GM19240 (cell line): ENCODE measurements at regions not wholly inside any gene's neighbourhood (a gene's known extent, or its start where the extent isn't known, plus 50 kb on each side); places are given as distances from the start of the nearest gene placed in this dataset.
"Not testable (repeated sequence)": the region's sequence is repeated elsewhere in the genome, so short reads cannot be mapped to it uniquely, and the experiment has no call there.

ENCODE experiments used
- DNase-seq: peaks from one replicate; pipeline ENCODE4 v3.0.0; 2011; ENCODE audit warnings: low spot score; ENCODE audit not compliant: insufficient read length

DNA sequence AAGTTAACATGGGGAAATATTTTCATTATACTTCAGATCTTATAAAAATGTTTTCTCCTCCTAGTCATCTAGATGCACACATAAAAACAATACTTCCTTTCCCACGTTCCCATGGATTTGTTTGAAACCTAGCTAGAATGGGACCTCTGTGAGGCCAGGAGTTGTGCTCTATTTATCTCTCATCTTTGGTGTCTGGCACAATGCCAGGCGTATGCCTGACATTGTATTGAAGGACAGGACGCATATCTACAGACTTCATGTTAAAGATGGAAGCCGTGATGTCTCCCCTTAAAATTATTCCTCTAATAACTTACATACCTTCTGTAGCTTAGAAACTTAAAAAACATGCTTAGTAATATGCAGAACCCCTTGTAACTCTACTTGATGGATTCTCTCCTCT, 394.5 kb upstream of the FAT1 start:
- DNase-seq, result no peak

DNA sequence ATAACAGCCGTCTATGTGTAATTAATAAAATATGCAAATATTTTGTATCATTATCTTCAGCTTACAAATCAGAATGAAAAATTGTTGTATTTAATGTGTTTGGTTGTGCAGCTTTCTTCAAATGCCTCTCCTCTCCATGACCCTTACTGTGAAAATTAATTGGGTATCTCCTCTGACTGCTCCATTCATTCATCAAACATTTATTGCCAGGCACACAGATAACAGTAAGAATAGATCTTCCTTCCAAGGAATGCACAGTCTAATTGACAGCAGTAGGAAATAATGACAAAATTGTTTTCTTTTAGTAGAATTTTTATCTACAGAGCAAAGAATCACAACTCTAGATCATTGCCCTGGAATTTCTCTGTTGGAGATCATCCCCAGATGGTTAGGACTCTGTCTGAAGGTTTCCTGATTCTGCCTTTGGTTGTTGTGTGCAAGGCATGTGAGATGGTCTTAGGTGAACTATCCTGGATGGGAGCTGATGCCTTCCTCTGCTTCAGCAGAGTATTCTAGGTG, 395.0 kb upstream of the FAT1 start:
- DNase-seq, result no peak

DNA sequence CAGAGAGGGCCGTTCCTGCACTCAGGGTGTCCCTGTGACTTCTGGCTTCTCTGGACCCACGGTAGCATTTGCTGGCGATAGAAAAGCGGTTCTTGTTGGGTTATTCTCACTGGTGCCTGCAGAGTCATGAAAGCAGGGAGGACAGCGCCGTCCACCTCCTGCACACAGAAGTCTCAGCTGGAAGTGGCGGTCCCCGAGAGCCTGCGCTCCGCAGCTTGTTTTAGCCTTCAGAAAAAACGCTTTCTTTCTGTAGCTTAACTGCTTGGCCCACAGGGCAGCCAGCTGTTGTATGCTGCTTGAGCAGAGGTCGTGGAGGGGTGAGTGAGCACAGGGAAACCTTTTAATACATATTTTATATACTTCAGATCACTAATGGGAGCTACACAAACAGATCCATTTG, 400.7 kb upstream of the FAT1 start:
- DNase-seq, result no peak

DNA sequence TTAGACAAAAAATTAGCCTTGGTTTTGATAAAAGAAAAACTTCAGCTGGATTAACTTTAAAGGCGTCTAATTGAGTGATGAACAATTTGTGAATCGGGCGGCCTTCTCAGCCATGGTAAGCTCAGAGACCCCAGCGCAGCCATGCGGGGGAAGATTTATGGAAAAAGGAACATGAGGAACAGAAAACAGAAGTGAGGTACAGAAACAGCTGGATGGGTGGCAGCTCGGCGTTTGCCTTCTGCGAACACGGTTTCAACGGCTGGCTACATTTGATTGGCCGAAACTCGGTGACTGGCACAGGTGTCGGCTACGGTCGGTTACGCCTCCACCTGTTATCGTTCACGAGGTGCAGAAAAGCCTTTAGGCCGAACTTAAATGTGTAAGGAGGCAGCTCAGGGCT, 401.4 kb upstream of the FAT1 start:
- DNase-seq, result no peak

DNA sequence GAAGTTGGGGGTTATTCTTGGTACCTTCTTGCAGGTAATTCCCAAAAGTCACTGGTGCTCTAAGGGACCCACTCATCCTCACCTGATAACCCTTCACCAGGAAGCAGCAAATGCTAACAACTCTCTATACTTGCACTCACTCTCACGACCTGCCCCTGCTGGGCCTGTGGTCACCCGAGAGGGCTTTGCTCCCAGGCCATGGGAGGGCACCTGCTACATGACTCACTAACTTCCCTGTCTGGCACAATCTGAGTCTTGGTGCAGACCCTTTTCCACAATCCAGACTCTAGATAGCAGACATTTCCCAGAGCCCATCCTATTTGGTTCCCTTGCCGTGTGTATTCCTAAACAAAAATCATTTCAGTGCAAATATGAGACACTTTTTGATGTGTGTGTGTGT, 403.8 kb upstream of the FAT1 start:
- DNase-seq, result no peak

DNA sequence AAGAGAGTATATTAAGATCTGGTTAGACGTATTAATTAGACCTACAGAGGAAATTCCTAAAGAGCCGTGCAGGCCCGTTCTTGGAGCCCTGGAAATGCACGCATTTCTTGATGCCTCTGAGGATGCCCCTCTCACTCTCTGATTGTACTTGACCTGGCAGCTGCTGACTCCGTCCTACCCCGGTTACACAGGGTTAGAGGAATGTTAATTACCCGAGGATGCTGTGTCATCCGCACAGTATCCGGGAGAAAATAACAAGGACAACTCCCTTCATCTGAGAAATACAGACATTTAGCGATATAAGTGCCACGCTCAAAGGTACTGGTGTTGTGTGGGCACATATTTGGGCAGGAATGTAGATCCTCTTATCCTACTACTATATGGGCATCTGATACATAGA, 404.6 kb upstream of the FAT1 start:
- DNase-seq, result no peak

DNA sequence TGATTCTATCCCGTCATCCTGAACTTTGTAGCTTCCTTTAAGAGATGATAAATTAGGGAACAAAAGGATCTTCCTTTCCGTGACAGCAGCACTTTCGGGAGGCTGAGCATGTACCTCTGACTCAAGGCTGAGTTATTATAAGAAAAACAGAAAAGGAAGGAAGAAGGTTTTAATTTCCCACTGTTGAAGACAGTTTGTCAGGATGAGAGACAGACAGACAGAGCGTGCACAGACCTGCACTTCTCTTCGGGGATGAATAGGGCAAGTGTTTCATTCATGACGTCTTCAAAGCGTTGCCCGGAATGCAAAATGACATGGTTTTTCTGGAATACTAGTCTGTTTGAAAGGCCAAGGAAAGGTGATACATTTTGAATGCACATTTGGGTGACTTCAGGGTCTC, 405.3 kb upstream of the FAT1 start:
- no peak for DNase-seq

DNA sequence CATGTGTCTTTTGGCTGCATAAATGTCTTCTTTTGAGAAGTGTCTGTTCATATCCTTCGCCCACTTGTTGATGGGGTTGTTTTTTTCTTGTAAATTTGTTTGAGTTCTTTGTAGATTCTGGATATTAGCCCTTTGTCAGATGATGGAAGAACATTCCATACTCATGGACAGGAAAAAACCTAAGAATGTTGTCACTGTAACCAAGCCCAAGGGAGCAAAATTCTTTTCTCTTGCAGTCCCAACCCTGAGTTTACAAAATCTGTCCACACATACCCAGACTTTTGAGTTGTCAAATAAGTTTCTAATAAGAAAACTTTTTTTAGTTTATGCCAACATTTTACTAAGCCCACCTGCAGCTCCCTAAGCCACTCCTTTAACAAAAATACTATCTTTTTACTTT, 408.2 kb upstream of the FAT1 start:
- not testable (repeated sequence) for DNase-seq

DNA sequence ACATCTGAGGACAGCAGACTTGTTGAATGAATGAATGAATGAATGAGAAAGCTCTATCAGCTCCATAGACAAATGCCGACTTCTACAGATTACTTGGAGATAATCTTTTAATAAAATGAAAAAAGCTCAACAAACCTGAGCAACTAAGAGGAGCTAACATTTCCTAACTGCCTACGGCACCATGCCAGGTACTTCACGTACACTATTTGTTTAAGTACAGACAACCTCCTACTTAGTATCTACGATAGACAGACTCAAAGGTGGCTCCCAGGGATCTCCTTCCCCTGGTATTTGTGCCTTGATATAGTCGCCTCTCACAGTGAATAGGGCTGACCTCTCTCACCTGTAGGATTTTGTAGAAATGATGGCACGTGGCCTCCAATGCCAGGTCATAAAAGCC, 412.2 kb upstream of the FAT1 start:
- DNase-seq, result no peak

DNA sequence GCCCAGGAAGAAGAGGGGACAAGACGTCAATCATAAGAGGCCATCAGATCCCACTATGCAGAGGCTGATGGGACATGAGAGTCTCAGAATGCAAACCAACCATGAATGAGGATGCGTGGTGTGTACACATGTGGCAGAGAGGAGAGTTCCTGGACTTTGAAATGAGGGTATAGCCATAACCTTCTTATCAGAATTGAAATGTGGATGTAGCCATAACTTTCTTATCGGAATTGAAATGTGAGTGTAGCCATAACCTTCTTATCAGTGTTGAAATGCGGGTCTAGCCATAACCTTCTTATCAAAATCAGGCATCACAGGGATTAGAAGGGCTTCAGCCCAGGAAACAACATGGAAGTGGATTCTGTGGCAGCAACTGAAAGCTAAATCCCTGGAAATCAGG, 415.5 kb upstream of the FAT1 start:
- no peak for DNase-seq

DNA sequence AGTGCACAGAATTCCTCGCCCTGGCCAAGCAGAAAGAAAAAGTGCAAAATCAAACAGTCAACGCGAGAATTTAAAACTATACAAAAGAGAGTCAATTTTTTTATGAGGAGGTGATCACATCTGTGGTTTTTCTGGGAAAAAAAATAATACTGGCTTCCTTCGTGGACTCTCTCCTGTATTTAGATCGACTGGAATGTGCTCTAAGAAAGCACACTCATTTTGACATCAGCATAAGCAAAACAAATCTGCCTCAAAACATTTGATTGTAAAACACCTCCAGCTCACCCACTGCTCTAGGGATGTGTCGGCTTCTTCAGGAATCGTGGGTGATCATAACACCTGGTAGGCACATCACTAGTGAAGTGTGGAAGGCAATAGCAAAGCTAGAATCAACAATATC, 417.4 kb upstream of the FAT1 start:
- no peak for DNase-seq

DNA sequence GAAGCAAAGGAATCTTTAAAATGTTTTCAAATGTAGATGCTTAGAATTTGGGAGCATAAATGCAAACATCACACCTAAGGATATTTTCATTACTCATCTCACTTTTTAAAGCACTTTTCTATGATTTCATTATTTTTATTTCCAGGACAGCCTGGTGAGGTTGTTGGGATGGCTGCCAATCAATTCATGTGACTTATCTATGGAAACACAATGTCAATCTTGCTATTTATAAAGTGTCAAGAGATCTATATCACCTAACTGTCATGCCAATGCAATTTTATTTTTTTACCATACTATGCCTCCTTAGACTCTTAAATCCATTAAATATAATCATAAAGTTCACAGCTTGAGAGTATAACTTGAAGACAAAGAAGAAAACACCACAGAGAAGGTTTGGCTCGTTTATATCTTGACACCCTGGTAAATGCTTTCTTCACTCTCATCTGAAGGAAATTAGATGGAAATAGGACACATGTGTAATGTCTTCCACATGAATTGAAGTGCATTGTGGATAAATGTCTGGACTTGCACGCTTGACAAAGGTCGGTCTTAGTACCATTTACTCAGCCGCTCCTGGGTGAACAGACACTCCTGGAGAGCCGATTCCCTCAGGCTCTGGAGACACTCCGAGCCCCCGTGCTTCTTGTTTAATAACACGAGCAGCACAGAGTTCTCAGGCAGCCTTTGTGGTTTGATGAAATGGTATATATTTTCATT, 425.7 kb upstream of the FAT1 start:
- no peak for DNase-seq

DNA sequence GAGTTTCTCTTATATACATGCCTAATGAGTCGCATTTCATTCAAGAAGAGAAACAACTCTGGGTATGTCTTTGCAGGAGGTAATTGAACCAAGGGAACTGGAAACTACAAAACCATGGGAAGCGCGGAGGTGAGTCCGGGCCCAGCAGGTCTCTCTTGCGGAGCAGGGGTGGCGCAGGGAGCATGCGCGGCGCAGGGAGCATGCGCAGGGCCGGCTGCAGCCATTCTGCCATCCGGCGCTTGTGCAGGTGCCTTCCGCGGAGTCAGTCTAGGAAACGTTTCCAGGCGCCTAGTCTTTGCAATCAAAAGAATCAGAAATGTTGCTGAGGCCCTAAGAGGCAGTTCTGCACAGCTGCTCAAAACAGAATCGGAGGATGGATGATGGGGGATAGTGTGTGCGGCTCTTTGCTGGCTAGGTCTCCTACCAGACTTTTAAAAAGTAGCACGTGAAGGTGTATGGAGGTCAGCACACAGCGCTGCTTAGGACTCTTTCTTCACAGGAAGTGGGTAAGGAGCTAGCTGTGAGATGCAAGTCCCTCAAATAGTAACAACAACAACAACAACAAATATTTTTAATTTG, 433.8 kb upstream of the FAT1 start:
- no peak for DNase-seq

DNA sequence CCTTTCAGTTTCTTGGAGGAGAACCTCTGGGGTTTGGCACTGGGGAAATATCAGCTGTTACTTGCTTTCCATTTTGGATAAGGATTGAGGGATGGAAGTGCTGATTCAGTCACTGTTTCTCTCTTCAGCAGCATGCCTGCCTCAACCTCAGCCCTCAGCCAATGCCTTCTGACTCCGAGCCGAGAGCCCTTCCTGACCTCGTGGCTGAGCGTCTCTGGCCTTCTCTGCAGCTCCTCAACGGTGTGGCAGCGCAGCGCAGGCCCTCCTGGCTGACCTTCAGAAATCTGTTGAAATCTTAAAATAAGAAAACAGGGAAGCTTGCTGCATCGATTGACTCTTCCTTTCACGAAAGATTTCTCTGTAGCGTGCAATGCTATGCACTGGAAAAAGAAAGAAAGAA, 434.3 kb upstream of the FAT1 start:
- DNase-seq, result no peak

DNA sequence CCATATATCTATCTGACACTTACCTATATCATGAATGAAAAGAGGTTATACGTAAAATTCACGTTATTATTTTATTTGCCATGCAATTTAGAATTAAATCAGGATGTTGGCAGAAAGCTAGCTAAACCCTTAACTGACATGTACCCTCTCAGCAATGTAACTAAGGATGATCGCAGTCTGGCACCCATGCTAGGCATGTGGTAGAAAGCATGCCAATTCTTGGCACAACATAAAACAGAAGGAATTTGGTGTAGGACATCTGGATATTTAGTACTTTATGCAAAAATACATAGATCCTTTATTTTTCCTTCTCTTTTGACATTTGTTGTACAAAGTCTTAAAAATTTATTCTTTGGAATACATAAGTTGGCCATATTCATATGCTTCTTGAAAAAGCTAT, 436.8 kb upstream of the FAT1 start:
- DNase-seq, result no peak

DNA sequence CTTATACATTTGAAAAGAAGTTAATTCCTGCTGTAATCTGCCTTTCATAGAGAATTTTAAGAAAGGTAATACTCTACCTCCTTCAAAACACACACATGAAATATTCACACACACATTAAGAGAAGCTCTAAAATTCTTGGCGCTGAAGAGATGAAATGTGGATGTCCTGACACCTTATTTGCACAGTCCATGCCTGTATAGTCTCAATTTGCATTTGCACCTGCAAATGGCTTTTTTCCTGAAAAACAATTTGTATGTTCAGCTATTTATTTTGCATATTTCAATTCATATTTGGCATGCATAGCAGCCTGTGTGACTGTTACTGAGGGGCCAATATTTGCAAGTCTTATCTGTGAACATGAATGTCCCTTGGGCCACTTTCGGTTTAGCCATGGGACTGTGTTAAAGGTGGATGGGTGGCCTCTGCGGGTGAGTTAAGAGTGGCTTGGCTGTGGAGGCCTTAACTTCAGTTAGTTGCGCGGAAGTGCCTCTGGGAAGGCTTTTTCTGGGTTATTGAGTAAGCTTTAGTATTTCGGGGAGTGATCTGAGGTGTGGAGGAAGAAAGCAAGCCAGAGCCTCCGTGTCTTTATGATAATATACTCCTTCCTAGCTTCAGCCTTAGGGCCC, 443.3 kb upstream of the FAT1 start:
- DNase-seq, result no peak

DNA sequence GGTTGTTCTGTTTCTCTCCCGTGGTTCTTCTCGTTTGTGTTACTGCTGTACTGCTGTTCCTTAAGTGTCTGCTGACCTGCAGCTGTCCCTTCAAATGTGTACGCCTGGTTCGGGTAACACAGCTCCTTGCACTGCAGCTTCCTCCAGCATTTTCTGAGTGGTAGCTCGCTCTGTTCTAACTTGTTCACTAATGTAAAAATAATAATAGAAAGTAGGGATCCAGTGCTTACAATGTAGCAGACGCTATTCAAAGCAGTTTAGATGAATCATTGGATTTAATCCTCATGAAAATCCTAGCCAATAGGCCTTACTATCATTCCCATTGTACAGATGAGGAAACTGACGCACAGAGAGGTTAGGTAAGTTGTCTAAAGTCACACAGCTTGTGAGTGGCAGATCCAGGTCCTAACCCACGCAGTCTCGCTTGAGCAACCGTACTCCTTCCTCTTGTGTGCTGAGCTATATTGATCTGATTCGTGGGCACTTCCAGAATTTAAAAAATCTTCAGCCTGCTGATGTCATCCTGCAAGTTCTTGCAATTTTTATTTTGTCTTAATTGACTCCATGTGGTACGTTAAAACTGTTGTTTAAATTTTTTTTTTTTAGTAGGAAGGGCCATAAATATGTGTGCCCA, 448.2 kb upstream of the FAT1 start:
- DNase-seq, result no peak

DNA sequence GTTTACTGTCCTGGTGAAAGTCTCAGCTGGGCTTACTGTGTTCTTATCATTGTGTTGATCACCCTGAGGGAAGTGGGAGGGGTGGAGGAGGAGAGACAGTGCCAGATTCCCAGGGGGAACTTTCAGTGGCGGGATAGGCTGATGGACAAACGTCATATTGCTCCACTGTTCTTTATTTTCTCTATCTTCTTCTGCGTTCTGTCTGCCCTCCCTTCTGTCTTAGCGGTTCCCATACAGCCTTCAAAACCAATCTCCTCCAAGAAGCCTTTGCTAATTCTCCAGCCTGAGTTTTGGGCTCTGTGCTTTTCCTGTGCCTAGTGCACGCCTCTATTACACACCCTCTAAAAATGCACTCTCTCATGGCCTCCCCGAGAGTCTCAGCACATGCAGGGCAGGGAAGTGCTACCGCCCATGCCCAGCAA, 448.7 kb upstream of the FAT1 start:
- DNase-seq, result no peak

DNA sequence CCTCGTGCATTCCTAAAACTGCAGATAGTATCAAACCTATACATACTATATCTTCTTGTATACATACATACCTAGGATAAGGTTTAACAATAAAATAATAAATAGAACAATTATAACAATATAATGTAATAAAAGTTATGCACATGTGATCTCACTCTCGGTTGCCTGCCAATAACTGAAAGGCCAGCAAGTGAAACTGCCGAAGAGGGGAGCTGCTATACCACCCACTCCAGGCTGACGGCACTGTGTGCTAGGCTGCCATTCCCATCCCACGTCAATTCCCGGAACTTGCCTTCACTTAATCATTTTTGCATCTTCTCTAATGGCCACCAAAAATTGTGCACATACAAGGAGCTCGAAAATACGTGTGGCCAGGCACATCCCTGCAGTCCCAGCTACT, 451.1 kb upstream of the FAT1 start:
- no peak for DNase-seq

DNA sequence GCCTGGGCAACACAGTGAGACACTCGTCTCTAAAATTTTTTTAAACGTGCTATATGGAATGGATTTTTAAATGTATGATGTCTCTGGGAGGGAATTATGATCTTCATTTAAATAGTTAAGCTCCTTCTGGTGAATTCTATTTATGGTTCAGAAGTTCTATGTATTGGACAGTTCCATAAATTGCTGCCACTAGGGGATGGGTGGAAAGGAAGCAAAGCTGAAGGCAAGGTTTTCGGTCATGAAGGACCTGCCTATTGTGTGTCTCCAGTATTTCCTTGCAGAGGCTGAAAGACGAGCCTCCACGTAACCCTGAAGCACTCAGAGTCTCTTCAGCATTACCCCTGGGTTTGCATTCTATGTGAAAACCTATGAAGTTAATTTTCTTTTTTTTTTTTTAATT, 451.5 kb upstream of the FAT1 start:
- DNase-seq, result no peak

DNA sequence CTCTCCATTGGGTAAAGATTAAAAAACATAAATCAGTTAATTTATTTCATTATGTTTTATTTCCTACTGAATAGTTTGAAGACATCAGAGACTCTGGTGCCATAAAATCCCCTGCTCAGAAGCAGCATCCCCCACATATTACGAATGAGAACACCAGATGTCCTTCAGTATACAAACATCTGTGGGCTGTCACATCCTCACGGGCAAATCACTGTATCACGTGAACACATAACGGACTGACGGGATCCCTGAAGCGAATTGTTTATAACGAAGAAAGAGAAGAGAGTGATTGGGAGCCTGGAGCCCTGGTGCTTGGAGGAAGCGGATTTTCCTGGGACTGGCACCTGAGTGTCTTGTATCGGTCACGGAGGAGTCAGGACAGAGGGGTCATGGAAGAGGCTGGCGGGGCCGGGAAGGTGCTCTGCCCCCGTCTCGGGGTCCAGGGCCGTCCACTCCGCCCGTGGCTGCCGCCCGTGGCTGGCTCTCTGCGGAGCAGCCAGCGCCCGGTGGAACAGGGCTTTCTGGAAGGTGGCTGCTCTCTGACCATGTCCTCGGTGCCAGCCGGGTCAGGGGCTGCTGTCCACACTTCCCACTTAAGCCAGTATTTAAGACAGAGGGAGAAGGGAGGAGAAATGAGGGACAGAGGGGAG, 452.7 kb upstream of the FAT1 start:
- no peak for DNase-seq

DNA sequence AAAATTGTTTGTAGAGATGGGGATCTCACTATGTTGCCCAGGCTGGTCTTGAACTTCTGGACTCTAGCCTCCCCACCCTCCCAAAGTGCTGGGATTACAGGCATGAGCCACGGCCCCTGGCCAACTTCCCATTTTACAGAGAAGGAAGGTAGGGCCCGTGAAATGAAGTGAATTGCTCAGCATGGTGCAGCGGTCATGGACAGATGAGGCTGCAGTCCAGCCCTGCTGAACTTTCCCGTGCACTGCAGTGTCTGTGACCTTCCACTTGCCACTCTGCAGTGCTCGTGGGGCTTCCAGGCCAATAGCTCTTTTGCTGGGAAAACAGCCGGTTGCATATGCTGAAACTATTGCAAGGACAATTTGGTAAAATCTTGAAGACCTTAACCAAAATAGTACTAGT, 454.4 kb upstream of the FAT1 start:
- DNase-seq, result no peak
